HepG2 (cell line): ENCODE measurements at regions not wholly inside any gene's neighbourhood (a gene's known extent, or its start where the extent isn't known, plus 50 kb on each side); places are given as distances from the start of the nearest gene placed in this dataset.

Source experiments
- ATAC-seq: fragments of 200-7000 bp; cut with Tn5 transposase; 3 replicates; pipeline ENCODE4 v1.9.1; 2020; ENCODE audit warnings: mild to moderate bottlenecking, moderate library complexity
- BruUV-seq: library from RNA; stranded (reverse); fragments of 400-500 nt; replicated peaks from 2 replicates; lab custom pipeline; 2021; lab: Mats Ljungman, UMichigan
- CTCF ChIA-PET: fragments of 300-600 bp; formaldehyde crosslinking; extraction: SDS; loops from one replicate; lab custom pipeline; 2021; ENCODE audit warnings: low total read pairs, inconsistent platforms, low intra/inter-chr PET ratio; lab: Yijun Ruan, JAX
- POLR2A ChIA-PET: fragments of 350-600 bp; sonication (Branson Sonifier 250); formaldehyde crosslinking; loops from one replicate; lab custom pipeline; 2020; ENCODE audit warnings: antibody characterized with exemption, inconsistent platforms; lab: Yijun Ruan, JAX
- DNase-seq: peaks from one replicate; pipeline ENCODE4 v3.0.0-alpha.2; 2015; ENCODE audit warnings: low spot score
- FAIRE-seq: peaks from 3 replicates; lab custom pipeline; 2011; peaks lifted over from hg19 to GRCh38; lab: Jason Lieb, UNC
- H2AFZ ChIP-seq: one replicate; pipeline ENCODE4 v1.6.1; 2011; ENCODE audit warnings: low read length, inconsistent platforms
- H3K27ac ChIP-seq: fragments of 300-600 bp; 3 replicates; pipeline ENCODE4 v1.8.0; 2011; ENCODE audit warnings: mixed run types, mild to moderate bottlenecking, mixed read lengths, low read length, inconsistent platforms; ENCODE audit not compliant: insufficient read depth; ENCODE audit errors: extremely low read length
- H3K27me3 ChIP-seq, 2 experiments: fragments of 200-600 bp in 1 of 2; 2 replicates in 1 of 2; 3 replicates in 1 of 2; pipeline versions ENCODE4 v1.6.0 to v1.8.0; 2011; ENCODE audit warnings: low read length in 2 of 2, mild to moderate bottlenecking in 2 of 2, moderate library complexity in 2 of 2, inconsistent platforms in 1 of 2; ENCODE audit not compliant: insufficient read depth in 2 of 2, control insufficient read depth in 1 of 2
- H3K36me3 ChIP-seq, 2 experiments: fragments of 200-600 bp in 1 of 2; replicated peaks in 1 of 2; 2 replicates in 1 of 2; 3 replicates in 1 of 2; pipeline versions ENCODE4 v1.5.1 to v1.8.0; 2011; ENCODE audit warnings: low read length in 2 of 2, inconsistent platforms in 1 of 2; ENCODE audit not compliant: insufficient read depth in 2 of 2, control insufficient read depth in 1 of 2
- H3K4me1 ChIP-seq: 2 replicates; pipeline ENCODE4 v1.5.1; 2012; ENCODE audit warnings: low read length, inconsistent platforms; ENCODE audit not compliant: insufficient read depth
- H3K4me2 ChIP-seq: 2 replicates; pipeline ENCODE4 v1.6.0; 2011; ENCODE audit warnings: low read depth, low read length, inconsistent platforms
- H3K4me3 ChIP-seq, 3 experiments: fragments of 200-600 bp in 1 of 3; sonication (generic), shearing (Covaris generic) in 1 of 3; replicated peaks in 1 of 3; 2 replicates each; pipeline ENCODE4 v1.5.1; 2011 to 2016; ENCODE audit warnings: low read length in 3 of 3, inconsistent platforms in 2 of 3, low read depth in 2 of 3, mild to moderate bottlenecking in 2 of 3, control low read depth in 1 of 3, mixed read lengths in 1 of 3; ENCODE audit not compliant: insufficient read depth in 1 of 3
- H3K79me2 ChIP-seq: one replicate; pipeline ENCODE4 v1.6.1; 2011; ENCODE audit warnings: low read length, inconsistent platforms; ENCODE audit not compliant: insufficient read depth
- H3K9ac ChIP-seq: 2 replicates; pipeline ENCODE4 v1.6.0; 2011; ENCODE audit warnings: mild to moderate bottlenecking, low read depth, low read length, inconsistent platforms; ENCODE audit not compliant: insufficient read depth
- H3K9me3 ChIP-seq: 2 replicates; pipeline ENCODE4 v1.5.1; 2012; ENCODE audit warnings: mild to moderate bottlenecking, low read length
- H4K20me1 ChIP-seq: 2 replicates; pipeline ENCODE4 v1.6.0; 2011; ENCODE audit warnings: inconsistent platforms, mild to moderate bottlenecking, low read length, moderate library complexity; ENCODE audit not compliant: insufficient read depth
- MIER2 ChIP-seq: IDR thresholded peaks from 2 replicates; pipeline ENCODE4 v1.6.1; 2016; ENCODE audit warnings: missing biosample characterization, missing genetic modification reagents
- U2AF1 ChIP-seq: fragments of 200-400 bp; formaldehyde crosslinking; optimal IDR thresholded peaks from 2 replicates; pipeline ENCODE3; 2017; ENCODE audit warnings: mild to moderate bottlenecking, low read depth, low read length
- ZNF276 ChIP-seq: sonication (generic); formaldehyde crosslinking; IDR thresholded peaks from 2 replicates; pipeline ENCODE4 v1.4.0; 2020; ENCODE audit warnings: mild to moderate bottlenecking, low read depth, missing genetic modification reagents
- ZNF44 ChIP-seq: sonication (generic); formaldehyde crosslinking; IDR thresholded peaks from 2 replicates; pipeline ENCODE4 v1.5.1; 2020; ENCODE audit warnings: mild to moderate bottlenecking, missing genetic modification reagents
- ZNF713 ChIP-seq: sonication (generic); formaldehyde crosslinking; IDR thresholded peaks from 2 replicates; pipeline ENCODE4 v1.4.0; 2020; ENCODE audit warnings: mild to moderate bottlenecking, missing genetic modification reagents
- ZNF781 ChIP-seq: sonication (generic); formaldehyde crosslinking; IDR thresholded peaks from 2 replicates; pipeline ENCODE4 v1.5.1; 2020; ENCODE audit warnings: borderline replicate concordance, mild to moderate bottlenecking, missing genetic modification reagents; ENCODE audit errors: not compliant biosample characterization
- WGBS: methylation state at CpG from one replicate; pipeline ENCODE4 v1.1.6; 2017; ENCODE audit warnings: low lambda C conversion rate; 5-methylcytosine and 5-hydroxymethylcytosine counted together
- in situ Hi-C: cut with HindIII; loops from 2 replicates; pipeline ENCODE4 v1.10.0; 2017; ENCODE audit warnings: low pct_unique_long_range_greater_than_20kb; ENCODE audit not compliant: extremely low pct_ligation_motif_present
- intact Hi-C: fragments of 100-400 bp; cut with micrococcal nuclease; formaldehyde crosslinking; loops from one replicate; pipeline ENCODE4 v1.10.0; 2022; ENCODE audit not compliant: unreplicated experiment

DNA sequence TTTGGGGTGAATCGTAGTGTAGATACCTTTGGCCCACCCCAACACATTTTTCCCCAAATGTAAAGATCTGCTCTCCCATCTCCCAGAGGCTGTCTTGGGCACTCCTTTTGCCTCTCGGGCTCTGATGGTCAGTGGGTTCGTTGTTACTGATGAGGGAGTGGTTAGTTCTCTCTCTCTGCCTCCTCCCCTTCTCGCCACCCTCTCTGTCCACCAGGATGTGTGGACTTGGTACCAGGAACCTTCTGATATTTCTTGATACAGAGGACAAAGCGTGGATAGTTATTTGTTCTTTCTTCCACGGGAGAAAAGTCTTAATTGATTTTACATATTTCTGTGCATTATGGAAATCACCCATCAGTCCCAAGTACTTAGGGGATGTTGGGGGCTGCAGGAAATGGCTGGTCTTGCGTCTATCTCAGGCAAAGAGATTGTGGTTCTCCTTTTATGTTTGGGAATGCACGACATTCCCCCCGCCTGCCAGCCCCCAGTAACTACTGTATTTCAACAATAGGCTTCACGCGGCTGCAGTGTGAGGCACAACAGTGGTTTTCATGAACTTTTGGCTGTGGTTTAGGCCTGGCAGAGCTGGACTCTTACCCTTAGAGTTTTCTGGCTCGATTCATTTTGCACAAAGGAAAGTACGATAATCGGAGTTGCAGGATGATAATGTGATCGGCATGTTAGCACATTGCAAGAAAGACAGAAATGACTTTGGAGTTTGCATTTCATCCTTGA, 79.0 kb upstream of the ZNF536 start (continued):
- TF ChIP-seq ZNF44: no peak
- TF ChIP-seq ZNF713 (CRISPR knock-in tag): no peak
- TF ChIP-seq MIER2 (CRISPR knock-in tag): no peak
- no peak for TF ChIP-seq U2AF1
- no peak for TF ChIP-seq ZNF781

DNA sequence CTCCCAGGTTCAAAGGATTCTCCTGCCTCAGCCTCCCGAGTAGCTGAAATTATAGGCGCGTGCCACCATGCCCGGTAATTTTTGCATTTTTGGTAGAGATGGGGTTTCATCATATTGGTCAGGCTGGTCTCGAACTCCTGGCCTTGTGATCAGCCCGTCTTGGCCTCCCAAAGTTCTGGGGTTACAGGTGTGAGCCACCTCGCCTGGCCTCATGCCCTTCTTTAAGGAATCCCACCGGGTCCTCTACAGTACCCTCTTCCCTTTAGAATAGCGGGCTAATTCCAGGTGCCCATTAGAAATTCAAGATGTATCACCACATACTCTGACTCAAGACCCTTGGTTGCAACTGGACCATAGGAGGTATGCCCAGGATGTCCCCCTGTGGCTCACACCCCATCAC, 74.2 kb upstream of the ZNF536 start:
- WGBS: 3% methylated on average over 7 of the region's 9 CpGs
- Histone ChIP-seq H3K36me3 (no peaks in the 10 kb centered on the region), H3K27ac (no peak overlapping the region), H3K9me3 (no peaks in the 10 kb centered on the region), H3K79me2 (no peaks in the 10 kb centered on the region), H2AFZ (no peak overlapping the region), H4K20me1 (no peaks in the 10 kb centered on the region), H3K4me1 (no peaks in the 10 kb centered on the region), H3K9ac (no peak overlapping the region), H3K4me3 (no peak overlapping the region), H3K27me3 (peaks cover 0 to 15% of the 10 kb centered on the region in 2 experiments; a peak in 3 of 5 replicates), H3K4me2 (no peak overlapping the region)
- no peak for FAIRE-seq
- ChIA-PET CTCF (no interaction called here), POLR2A (no interaction called here)
- TF ChIP-seq ZNF276 (CRISPR knock-in tag): no peak
- BruUV-seq: no TSS peak
- ATAC-seq: no peak
- intact Hi-C loops (no loop called here), in situ Hi-C loops (no loop called here)
- no peak for DNase-seq
